ENCODE measurements at regions not wholly inside any gene's neighbourhood (a gene's known extent, or its start where the extent isn't known, plus 50 kb on each side); places are given as distances from the start of the nearest gene placed in this dataset.

DNA sequence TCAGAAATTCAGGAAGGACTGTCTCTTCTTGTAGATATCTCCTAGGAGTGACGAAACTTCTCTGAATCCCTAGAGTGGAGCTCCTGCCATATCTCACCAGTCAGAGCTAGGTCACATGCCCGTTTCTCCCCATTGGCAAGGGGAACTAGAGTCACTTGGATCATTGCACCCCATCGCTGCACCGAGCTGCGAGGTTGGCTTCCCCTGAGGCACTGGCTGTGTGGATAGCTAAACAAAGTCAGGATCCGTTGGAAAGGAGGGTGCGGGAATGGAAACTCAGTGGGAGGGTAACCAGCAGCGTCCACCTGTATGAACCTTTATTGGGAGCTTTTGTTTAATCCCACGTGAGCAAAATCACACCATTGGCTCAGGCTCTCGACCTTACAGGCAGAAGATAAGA, 283.8 kb downstream of the BRD1 start:
- no peak for DNase-seq

DNA sequence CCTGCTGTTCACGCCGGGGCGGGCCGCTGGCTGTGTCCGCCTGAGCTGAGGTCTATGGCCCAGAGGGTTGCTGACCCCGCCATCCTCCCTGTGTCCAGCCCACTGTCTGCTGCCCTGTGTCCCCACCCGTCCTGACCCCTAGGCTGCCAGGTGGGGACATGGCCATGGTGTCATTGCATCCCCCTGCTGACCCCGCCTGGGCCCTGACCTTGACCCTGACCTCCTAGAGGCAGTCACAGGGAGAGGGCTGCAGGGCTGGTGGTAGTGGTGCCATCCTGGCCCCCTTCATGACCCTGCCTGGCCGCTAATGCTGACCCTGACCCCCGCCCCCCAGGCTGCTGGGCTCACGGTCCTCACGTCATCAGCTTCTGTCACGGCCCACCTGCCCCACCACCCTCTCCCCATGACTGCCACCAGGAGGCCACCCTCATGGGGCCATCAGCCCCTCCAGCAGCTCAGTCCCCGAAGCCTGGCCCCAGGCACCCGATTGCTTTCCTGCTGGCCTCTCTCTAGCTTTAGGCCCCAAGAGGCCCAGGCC, 285.9 kb downstream of the BRD1 start:
- DNase-seq: no peak

DNA sequence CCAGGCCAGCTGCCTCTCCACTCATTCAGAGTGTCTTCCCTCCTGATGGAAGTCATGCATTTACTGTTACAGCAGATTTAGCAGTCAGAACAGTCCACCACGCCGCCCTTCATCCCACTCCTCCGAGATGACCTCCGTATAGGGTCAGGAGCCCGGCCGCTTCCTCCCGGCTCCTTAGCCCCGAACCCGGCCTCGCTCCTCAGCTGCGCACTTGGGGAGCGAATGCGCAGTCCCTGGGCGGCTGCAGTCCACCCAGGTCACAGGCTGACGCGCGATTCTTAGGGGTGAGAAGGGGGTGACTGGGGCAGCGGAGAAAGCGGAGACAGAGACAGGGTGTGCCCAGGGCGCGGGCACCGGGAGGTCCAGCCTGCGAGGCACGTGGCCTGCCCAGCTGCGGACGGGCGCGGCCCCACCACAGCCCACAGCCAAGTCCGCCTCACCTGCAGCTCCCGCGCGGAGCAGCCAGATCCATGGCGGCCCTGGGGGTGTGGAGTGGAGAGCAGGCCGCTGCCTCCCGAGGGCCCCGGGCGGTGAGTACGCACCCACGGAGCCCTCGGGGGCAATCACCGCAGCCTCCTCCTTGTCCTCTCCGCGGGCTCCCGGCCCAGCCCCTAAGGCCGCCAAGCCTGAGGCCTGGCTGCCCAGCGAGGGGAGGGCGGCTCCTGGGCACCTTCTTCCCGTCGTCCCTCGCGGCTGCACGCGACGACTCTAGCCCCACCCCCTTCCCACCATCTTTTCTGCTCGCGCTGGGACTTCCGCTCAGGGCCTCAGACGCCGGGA, 286.6 kb downstream of the BRD1 start:
- no peak for DNase-seq

DNA sequence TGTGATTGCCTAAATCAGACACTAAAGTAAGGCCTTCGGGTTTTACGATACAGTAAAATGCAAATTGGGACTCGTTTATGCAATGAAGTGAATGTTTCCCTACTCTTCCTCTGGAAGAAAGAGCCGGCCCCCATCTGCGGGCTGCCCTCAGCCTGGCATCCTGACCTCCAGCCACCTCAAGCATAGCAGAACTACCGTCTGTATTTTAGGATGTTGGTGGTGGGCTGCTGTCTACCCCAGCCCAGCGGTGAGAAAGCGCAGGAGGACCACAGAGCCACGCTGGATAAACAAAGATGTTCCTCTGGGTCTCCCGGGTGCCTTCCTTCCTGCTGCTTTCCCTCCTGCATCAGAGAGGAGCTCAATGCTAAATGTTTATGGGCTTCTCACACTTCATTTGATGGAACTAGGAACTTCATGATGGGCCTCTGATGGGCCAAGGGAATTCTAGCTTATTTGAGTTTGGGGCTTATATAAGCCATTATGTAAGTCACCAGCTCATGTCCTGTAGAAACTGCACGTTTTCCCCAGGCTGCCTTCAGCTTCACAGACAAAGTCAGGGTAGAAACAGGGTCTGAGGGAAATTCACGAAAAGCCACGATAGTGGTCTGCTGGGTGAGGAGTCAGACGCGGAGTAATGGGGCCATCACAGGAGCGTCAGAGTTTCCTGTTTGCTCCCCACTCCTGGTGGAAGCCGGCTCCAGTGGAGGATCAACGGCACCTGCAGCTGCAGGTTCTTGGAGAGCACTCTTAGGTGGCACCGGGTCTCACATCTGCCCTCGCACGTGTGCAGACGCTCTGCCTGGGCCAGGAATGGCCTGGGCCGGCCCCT, 287.4 kb downstream of the BRD1 start:
- DNase-seq: no peak

DNA sequence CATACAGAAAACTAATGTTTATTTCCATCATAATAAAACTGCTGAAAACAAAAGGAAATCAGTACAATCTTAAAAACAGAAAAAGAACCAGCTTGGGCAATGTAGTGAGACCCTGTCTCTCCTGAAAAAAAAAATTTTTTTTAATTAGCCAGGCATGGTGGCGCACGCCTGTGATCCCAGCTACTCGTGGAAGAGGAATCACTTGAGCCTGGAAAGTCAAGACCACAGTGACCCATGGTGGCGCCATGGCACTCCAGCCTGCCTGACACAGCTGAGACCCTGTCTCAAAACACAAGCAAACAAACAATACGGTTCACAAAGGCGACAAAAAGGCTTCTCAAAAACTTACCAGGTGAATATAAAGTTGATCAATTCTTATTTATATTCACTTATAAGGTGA, 289.7 kb downstream of the BRD1 start:
- DNase-seq: no peak

DNA sequence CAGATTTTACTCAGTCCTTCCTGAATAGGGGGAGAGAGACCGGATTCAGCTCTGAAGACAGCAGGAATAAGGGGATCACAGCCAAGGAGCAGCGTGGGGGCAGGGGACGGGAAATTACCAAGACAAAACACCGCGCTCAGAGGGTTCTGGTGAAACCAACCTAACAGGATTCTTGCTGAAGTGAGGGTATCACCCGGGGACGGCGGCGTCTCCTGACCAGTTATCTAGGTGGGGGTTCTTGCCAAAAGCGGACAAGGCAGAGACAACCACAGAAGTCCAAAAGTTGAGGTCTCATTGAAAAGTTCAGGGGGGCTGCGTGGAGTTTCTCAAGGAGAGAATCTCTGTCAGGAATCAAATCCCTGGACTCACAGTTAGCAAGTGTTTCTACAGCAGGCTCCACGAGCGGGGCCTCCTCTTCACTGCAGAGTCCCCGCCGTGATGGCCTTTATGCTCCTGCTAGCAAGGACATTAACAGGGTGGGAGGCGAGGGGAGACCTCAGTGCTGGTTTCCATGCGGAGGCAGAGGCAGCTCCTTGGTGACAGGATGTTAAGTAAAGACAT, 291.0 kb downstream of the BRD1 start:
- DNase-seq: no peak

DNA sequence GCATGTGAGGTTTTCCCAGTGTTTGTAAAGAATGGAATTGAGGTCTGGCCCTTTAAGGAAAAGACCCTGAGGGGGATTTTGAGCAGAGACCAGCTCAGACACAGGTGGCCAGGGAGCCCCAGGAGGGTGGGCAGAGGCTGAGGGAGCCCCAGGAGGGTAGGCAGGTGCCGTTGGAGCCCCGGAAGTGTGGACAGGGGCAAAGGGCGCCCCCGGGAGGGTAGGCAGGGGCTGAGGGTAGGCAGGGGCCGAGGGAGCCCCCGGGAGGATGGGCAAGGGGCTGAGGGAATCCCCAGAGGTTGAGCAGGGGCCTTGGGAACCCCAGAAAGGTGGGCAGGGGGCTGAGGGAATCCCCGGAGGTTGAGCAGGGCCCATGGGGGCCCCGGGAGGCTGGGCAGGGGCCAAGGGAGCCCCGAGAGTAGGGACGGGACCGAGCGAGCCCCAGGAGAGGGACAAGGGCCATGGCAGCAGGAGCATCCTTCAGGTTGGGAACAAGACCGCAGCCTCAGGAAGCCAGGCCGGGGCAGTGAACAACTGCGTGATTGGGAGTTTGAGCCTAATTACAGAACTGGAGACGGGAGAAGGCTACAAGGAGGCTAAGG, 292.0 kb downstream of the BRD1 start:
- DNase-seq: no peak

DNA sequence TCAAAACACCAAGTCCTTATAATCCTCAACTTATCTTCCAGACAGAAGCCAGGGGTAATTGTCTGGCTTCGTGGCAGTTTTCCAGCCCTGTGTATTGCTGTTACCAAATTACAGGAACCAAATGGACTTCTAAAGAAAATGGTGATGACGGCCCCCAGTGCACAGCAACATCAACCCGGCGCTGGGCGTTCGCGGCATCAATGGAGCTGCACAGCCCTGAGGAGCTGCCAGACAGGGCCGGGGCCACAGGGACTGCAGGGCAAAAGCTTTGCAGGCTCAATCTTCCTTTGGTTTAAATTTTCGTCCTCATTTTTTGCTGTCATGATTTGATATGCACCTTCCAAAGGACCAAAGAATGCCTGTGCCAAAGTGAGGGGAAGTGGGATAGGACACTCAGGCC, 292.5 kb downstream of the BRD1 start:
- DNase-seq: no peak

DNA sequence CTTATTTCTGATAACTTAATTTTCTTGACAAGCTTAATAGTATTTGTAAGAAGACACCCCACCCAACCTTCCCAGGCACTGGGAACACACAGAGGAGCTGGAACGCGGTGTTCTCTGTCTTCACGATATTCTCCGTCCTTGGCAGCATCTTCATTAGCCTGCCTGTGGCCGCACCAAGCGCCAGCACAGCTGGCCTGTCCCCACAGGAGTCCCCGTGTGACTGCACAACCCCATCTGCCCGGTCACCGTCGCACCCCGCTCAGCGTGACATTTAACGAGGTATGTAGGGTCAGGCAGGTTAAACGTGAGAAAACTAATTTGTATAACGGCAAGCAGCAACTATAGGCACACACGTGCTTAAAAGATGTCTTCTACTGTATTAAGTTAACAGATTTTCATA, 293.3 kb downstream of the BRD1 start:
- DNase-seq: no peak

DNA sequence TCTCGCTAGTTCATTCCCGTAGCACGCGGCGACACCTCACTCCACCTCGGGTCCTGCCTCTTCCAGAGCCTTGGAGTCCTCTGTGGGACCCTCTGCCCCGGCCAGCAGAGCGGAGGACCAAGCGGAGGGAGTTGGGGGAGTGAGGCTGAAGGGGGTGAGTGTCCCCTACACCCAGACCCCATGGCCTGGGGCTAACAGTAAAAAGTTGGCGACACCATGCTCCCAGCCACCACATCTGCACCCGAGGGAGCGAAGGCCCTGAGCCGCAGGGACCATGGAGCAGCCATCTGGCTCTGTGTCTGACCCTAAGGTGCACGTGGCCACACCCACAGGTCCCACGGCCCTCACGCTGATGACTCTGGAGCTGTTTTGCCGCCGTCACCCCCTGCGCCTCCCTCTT, 293.8 kb downstream of the BRD1 start:
- no peak for DNase-seq

DNA sequence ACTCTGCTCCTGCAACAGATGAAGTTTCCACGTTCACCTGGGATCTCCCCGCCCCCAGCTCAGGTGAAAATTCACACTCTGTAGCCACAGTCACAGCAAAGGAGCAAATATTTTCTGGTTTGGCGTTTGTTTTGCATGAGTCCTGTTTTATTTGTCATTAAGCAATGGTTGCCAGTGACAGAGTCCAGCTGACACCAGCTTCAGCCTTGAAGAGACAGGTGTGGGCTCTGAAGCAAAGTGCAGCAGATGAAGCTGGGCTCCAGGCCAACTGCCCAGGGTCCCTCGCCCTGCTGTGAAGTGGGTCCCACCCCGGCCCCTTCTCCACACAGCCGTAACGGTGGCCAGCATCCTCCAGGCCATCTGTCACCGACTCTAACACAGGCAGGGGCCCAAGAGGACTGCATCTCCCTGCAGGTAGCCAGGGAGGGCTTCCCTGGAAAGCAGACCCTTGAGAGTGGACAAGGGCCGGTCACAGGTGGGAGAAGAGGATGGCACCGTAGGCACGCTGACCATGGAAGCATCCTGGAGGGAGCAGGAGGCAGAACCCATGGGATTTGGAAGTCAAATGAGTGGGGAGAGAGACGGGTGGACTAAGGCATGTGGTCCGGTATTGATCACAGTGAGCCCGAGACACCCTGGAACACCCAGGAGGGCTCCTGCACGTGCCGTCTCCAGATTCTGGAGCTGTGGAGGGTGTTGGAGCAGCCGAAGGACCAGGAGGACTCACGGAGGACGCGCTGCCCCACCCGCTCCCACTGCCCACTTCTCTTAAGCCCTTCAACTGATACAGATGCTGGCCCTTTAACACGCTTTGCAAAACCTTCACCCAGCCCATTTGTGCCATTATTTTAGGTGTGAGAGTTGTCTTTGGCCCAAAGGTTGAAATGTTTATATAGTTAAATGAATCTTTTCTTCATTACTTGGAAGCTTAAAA, 294.5 kb downstream of the BRD1 start:
- no peak for DNase-seq

DNA sequence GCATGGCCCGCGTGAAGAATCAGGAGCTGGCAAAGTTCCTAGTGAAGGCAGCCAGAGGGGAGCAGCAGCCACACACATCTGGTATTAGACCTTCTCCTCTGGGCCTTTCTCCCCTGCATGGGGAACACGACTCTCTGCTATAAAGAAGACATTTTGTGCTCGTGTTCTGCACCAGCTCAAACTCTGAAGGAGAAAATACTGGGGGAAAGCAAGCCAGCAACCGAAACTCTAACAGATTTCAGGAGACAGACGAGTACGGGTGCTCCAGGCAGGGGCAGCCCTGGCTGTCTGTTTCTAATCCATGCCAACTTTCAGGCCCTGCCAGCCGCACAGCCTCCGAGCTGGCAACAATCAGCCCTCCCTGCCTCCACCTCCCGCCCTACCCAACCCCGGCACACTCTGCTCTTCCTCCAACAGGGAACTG, 296.3 kb downstream of the BRD1 start:
- no peak for DNase-seq

DNA sequence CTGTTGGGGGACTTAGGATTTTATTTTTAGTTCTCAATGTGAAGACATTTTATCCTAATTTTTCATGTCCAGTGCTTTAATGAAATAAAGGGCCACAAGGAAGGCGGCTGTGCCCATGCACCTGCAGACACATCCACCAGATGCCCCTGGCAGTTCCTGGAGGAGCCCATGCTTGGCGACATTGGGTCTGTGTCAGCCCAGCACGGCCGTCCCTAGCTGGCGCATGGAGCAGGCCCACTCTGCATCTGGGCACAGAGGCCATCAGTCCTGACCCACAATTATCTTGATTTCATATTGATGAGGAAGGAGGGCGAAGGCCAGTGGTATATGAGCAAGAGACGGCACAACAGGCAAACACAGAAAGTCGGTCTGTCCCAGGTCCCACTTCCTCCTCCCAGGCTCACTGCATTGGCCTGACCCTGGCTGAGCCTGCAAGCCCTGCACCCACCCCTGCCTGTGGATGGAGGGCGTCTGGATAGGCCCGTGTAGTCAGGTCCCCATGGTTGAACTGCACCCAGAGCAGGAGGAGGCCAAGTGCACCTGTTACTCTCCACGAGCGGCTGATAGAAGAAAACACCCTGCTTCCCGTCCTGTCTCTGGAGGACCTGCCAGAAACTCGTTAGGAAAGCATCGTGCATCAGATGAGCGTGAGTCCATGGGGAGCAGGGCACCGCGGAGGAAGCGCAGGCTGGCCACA, 296.9 kb downstream of the BRD1 start:
- DNase-seq: no peak

DNA sequence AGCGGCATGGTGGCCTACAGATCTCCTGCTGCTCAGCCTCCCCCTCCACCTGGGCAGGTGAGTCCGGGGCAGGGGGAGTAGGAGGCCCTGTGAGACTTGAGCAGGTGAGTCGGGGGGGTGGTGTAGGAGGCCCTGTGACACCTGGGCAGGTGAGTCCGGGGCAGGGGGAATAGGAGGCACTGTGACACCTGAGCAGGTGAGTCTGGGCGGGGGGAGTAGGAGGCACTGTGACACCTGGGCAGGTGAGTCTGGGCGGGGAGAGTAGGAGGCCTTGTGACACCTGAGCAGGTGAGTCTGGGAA, 299.3 kb downstream of the BRD1 start:
- DNase-seq: no peak

DNA sequence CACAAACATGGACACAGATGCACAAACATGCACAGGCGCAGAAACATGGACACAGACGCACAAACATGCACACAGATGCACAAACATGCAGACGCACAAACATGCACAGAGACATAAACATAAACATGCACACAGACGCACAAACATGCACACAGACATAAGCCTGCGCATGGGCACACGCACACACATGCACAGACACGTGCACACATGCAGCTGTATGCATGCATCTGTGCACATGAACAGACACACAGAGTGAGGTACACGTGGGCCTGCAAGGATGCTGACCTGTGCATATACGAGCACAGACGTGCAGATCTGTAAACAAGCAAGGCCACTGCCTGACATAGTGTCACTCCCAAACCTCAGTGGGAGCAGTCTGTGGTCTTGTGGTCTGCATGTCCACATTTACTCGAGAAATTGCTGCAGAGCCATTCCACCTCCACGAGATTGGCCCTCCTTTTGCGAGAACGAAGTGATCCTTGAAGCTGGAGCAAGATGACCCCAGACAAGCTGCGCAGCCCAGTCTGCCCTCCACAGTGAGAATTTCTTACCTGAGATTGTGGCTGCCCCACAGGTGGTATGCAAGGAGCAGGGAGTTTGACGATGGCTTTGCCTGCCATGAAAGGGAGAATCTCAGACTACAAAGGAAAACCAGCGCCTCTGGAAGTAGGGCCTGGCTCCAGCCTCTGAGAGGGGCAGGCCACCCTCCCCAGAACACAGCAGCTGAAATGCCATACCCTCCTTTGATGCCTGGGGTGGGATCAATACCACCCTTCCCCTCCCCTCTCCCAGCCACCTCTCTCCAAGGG, 299.9 kb downstream of the BRD1 start:
- DNase-seq: no peak

DNA sequence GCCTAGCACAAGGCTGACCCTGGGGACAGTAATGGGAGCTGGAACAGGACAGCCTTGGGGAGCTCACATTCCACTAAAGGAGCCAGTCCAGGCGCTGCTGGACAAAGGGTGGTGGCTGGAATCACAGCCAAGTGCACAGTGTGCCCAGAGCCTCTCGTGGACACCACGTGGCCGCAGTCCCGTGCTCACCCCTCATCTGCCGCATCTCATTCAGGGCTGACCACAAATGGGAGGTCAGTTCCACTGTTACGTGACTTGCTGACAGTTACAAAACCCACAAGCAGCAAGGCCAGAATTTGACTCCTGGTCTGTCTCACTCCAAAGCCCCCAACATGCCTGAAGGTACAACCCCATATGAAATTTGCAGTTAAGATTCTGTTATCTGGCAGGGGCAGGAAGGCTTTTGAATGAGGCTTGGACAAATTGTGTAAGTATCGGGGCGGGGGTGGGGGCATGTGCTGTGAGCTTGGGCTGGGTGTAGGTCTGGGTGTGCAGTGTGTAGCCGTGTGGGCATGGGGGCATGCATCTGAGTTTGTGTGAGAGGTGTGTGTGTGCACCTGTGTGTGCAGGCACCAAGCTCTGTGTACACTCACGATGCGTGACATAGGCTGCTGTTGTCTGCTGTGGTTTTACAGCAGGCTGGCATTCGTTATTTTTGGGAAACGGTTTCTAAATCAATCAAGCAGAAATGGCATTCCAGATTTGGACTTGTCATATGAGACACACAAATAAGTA, 301.7 kb downstream of the BRD1 start:
- no peak for DNase-seq

DNA sequence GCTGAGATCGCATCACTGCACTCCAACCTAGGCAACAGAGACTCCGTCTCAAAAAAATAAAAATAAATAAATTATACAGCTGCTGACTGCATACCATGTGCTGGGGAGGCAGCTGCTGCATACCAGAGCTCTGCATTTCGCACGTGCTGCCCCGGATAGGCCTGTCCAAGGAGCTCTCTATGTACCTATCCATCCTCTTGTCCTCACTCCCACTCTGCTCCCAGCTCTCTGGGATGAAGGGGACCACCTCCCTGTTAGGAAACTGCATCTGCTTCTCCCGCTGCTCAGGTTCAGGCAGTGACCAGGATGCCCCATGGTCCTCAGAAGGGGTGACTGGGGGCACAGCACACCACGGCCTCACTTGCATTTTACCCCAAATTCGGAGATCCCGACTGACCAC, 302.3 kb downstream of the BRD1 start:
- DNase-seq: no peak

DNA sequence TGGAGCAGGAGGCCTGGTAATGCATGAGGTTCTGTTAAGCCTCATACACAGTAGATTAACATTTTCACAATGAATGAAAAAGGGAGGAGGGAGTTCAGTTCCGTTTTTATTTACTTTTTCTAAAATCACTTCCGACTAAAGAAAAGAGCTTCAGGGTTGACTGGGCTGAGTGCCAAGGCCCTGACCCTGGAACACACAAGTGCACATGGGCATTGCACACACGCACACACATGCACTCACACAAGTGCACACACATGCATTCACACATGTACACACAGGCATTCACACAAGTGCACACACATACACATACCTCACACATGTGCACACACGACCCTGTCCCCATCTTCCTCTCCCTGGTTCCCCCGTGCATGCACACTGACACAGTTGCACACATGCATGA, 303.3 kb downstream of the BRD1 start:
- DNase-seq: no peak

DNA sequence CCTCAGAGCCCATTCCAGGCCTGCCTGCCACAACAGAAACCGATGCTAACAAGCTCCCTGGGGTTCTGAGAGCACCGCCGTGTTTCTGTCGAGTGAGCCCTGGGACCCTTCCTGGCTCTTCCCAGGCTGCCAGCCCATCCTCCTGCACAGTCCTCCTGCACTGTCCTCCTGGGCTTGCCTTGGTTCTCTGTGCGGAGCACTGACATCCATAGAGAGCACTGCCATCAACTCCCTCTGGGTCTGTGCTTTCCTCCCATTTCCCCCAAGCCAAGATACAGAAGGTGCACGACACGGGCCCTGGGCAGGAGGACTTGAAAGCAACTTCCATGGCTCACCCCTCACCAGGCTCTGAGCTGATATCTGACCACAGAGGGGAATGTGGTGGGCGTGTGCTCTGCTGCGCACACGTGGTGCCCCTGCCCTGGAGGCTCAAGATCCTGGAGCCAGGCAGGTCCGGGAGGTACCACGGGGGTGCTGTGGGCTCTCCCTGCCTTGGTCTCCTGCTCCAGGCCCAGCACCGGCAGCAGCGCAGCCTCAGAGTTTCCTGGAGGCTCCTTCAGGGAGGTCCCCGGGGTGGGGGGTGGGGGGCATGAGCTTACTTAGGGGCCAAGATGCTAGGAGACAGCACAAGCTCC, 304.2 kb downstream of the BRD1 start:
- no peak for DNase-seq
